IMR-90 (cell line): ENCODE measurements at regions not wholly inside any gene's neighbourhood (a gene's known extent, or its start where the extent isn't known, plus 50 kb on each side); places are given as distances from the start of the nearest gene placed in this dataset.

Experiments used
- ATAC-seq: fragments of 200-7000 bp; cut with Tn5 transposase; 2 replicates; pipeline ENCODE4 v1.9.1; 2020; ENCODE audit warnings: low read depth, mild to moderate bottlenecking, moderate library complexity
- BruUV-seq: library from RNA; stranded (reverse); fragments of 400-500 nt; replicated peaks from 2 replicates; lab custom pipeline; 2021; lab: Mats Ljungman, UMichigan
- CTCF ChIA-PET: fragments of 300-600 bp; formaldehyde crosslinking; extraction: SDS; loops from one replicate; lab custom pipeline; 2021; ENCODE audit warnings: antibody characterized with exemption; lab: Yijun Ruan, JAX
- POLR2A ChIA-PET: fragments of 300-600 bp; sonication (Branson Sonifier 250); formaldehyde crosslinking; loops from one replicate; lab custom pipeline; 2022; ENCODE audit warnings: antibody characterized with exemption; ENCODE audit not compliant: unreplicated experiment; lab: Charles Lee
- DNase-seq: peaks from one replicate; pipeline ENCODE4 v3.0.0; 2013
- H2AFZ ChIP-seq: replicated peaks from 2 replicates; pipeline ENCODE3; 2013; ENCODE audit warnings: low read length, mild to moderate bottlenecking; ENCODE audit not compliant: poor library complexity
- H2AK5ac ChIP-seq: 2 replicates; pipeline ENCODE4 v1.6.1; 2013; ENCODE audit warnings: low read depth, low read length, inconsistent platforms
- H2AK9ac ChIP-seq: replicated peaks from 2 replicates; pipeline ENCODE3; 2013; ENCODE audit warnings: mild to moderate bottlenecking, low read depth, low read length, moderate library complexity; ENCODE audit not compliant: poor library complexity
- H2BK120ac ChIP-seq: 2 replicates; pipeline ENCODE4 v1.6.1; 2013; ENCODE audit warnings: low read depth, low read length, inconsistent platforms
- H2BK15ac ChIP-seq: 3 replicates; pipeline ENCODE4 v1.6.1; 2013; ENCODE audit warnings: low read depth, low read length, inconsistent platforms
- H2BK20ac ChIP-seq: 2 replicates; pipeline ENCODE4 v1.6.1; 2013; ENCODE audit warnings: low read depth, mild to moderate bottlenecking, inconsistent platforms, low read length, moderate library complexity
- H2BK5ac ChIP-seq: 2 replicates; pipeline ENCODE4 v1.6.1; 2013; ENCODE audit warnings: mild to moderate bottlenecking, low read depth, low read length, inconsistent platforms; ENCODE audit not compliant: poor library complexity, severe bottlenecking
- H3K14ac ChIP-seq: replicated peaks from 2 replicates; pipeline ENCODE4 v1.6.1; 2013; ENCODE audit warnings: low read depth, low read length, inconsistent platforms
- H3K18ac ChIP-seq: 2 replicates; pipeline ENCODE4 v1.6.1; 2013; ENCODE audit warnings: low read depth, low read length, control low read depth
- H3K23ac ChIP-seq: 2 replicates; pipeline ENCODE4 v1.6.1; 2013; ENCODE audit warnings: low read depth, low read length, inconsistent platforms
- H3K27ac ChIP-seq: 2 replicates; pipeline ENCODE4 v1.5.1; 2013; ENCODE audit warnings: mild to moderate bottlenecking, control low read depth, low read length; ENCODE audit not compliant: insufficient read depth
- H3K27me3 ChIP-seq: 2 replicates; pipeline ENCODE4 v1.6.1; 2013; ENCODE audit warnings: low read length; ENCODE audit not compliant: control insufficient read depth, insufficient read depth
- H3K36me3 ChIP-seq: 2 replicates; pipeline ENCODE4 v1.6.1; 2013; ENCODE audit warnings: low read length, mixed read lengths; ENCODE audit not compliant: control insufficient read depth, insufficient read depth
- H3K4ac ChIP-seq: 2 replicates; pipeline ENCODE4 v1.6.1; 2013; ENCODE audit warnings: low read depth, low read length, inconsistent platforms
- H3K4me1 ChIP-seq: 2 replicates; pipeline ENCODE4 v1.6.1; 2013; ENCODE audit warnings: low read length, mixed read lengths; ENCODE audit not compliant: control insufficient read depth, insufficient read depth
- H3K4me2 ChIP-seq: 2 replicates; pipeline ENCODE4 v1.6.1; 2013; ENCODE audit warnings: low read depth, mild to moderate bottlenecking, control low read depth, low read length, moderate library complexity
- H3K4me3 ChIP-seq: 2 replicates; pipeline ENCODE4 v1.5.1; 2013; ENCODE audit warnings: low read depth, mild to moderate bottlenecking, control low read depth, low read length, moderate library complexity; ENCODE audit not compliant: insufficient read depth
- H3K56ac ChIP-seq: 2 replicates; pipeline ENCODE4 v1.6.1; 2013; ENCODE audit warnings: low read length, inconsistent platforms; ENCODE audit not compliant: insufficient read depth; ENCODE audit errors: extremely low read depth
- H3K79me1 ChIP-seq, 2 experiments: 2 replicates each; pipeline ENCODE4 v1.6.1; 2013; ENCODE audit warnings: low read length in 2 of 2, inconsistent platforms in 1 of 2, low read depth in 1 of 2
- H3K9ac ChIP-seq: 2 replicates; pipeline ENCODE4 v1.6.1; 2013; ENCODE audit warnings: low read depth, low read length, control low read depth
- H3K9me1 ChIP-seq: 2 replicates; pipeline ENCODE4 v1.6.1; 2013; ENCODE audit warnings: low read length, inconsistent platforms; ENCODE audit not compliant: insufficient read depth
- H3K9me3 ChIP-seq: 2 replicates; pipeline ENCODE4 v1.6.1; 2013; ENCODE audit warnings: low read length; ENCODE audit not compliant: control insufficient read depth, insufficient read depth
- H4K20me1 ChIP-seq: 2 replicates; pipeline ENCODE4 v1.6.1; 2013; ENCODE audit warnings: low read length, inconsistent platforms; ENCODE audit not compliant: insufficient read depth
- H4K5ac ChIP-seq: 2 replicates; pipeline ENCODE4 v1.6.1; 2013; ENCODE audit warnings: mild to moderate bottlenecking, low read depth, low read length, control low read depth
- H4K8ac ChIP-seq, 2 experiments: 2 replicates each; pipeline ENCODE4 v1.6.1; 2013; ENCODE audit warnings: low read depth in 2 of 2, low read length in 2 of 2, control low read depth in 1 of 2, inconsistent platforms in 1 of 2
- H4K91ac ChIP-seq: 2 replicates; pipeline ENCODE4 v1.6.1; 2013; ENCODE audit warnings: low read depth, low read length, inconsistent platforms; ENCODE audit not compliant: insufficient read depth
- CEBPB ChIP-seq: IDR thresholded peaks from 2 replicates; pipeline ENCODE4 v1.6.1; 2012; ENCODE audit warnings: low read depth, low read length, improper control_type of control experiment
- CTCF ChIP-seq: conservative IDR thresholded peaks from 2 replicates; pipeline ENCODE4 v1.5.1; 2012; ENCODE audit warnings: mild to moderate bottlenecking, low read depth, low read length, improper control_type of control experiment
- ELK1 ChIP-seq: fragments of 150-350 bp; IDR thresholded peaks from 2 replicates; pipeline ENCODE4 v1.6.1; 2016; ENCODE audit warnings: low read depth, mild to moderate bottlenecking, low read length, moderate library complexity, borderline replicate concordance
- FOS ChIP-seq: fragments of 150-350 bp; IDR thresholded peaks from 2 replicates; pipeline ENCODE4 v1.6.1; 2016; ENCODE audit warnings: low read depth, low read length
- MAFK ChIP-seq: IDR thresholded peaks from 2 replicates; pipeline ENCODE4 v1.6.1; 2012; ENCODE audit warnings: low read depth, low read length, improper control_type of control experiment
- MAZ ChIP-seq: IDR thresholded peaks from 2 replicates; pipeline ENCODE4 v1.6.1; 2012; ENCODE audit warnings: low read depth, mild to moderate bottlenecking, low read length, improper control_type of control experiment, moderate library complexity, borderline replicate concordance
- NFE2L2 ChIP-seq: fragments of 150-350 bp; IDR thresholded peaks from 2 replicates; pipeline ENCODE4 v1.6.1; 2016; ENCODE audit warnings: low read depth, mild to moderate bottlenecking, low read length
- RAD21 ChIP-seq: IDR thresholded peaks from 2 replicates; pipeline ENCODE4 v1.6.1; 2012; ENCODE audit warnings: low read length, improper control_type of control experiment
- RCOR1 ChIP-seq: IDR thresholded peaks from 2 replicates; pipeline ENCODE4 v1.6.1; 2012; ENCODE audit warnings: mild to moderate bottlenecking, low read length, improper control_type of control experiment; ENCODE audit not compliant: insufficient replicate concordance
- USF2 ChIP-seq: fragments of 150-350 bp; IDR thresholded peaks from 2 replicates; pipeline ENCODE4 v1.6.1; 2017; ENCODE audit warnings: mild to moderate bottlenecking, antibody characterized with exemption, low read length, low read depth
- WGBS, 2 experiments: methylation state at CpG; one replicate each; pipeline versions ENCODE4 v1.1.5 to v1.1.7; 2013; ENCODE audit warnings: missing lambda C conversion rate in 2 of 2; ENCODE audit not compliant: insufficient read length in 1 of 2; ENCODE audit errors: extremely low coverage in 2 of 2; 5-methylcytosine and 5-hydroxymethylcytosine counted together
- dilution Hi-C: fragments of 300-500 bp; cut with HindIII; formaldehyde crosslinking; loops from one replicate; pipeline ENCODE4 v1.14.3; 2018; ENCODE audit warnings: low sequenced_read_pairs; ENCODE audit not compliant: unreplicated experiment
- in situ Hi-C: fragments of 300-500 bp; cut with MboI; formaldehyde crosslinking; loops from 3 replicates; pipeline ENCODE4 v1.14.3; 2019; ENCODE audit warnings: low sequenced_read_pairs, inconsistent platforms, mixed read lengths
- intact Hi-C: fragments of 100-400 bp; cut with micrococcal nuclease; formaldehyde crosslinking; loops from 2 replicates; pipeline ENCODE4 v1.10.0; 2022

GRCh38 chr5:1707467-1707866, 92.2 kb downstream of the MRPL36 start:
- Histone ChIP-seq H2AFZ (no peak overlapping the region), H3K4me2 (no peak overlapping the region), H4K20me1 (no peaks in the 10 kb centered on the region), H3K4ac (no peak overlapping the region), H4K5ac (no peak overlapping the region), H2AK9ac (no peak overlapping the region), H3K27ac (no peak overlapping the region), H2BK120ac (no peak overlapping the region), H3K36me3 (no peaks in the 10 kb centered on the region), H3K14ac (no peak overlapping the region), H3K4me3 (no peak overlapping the region), H3K27me3 (peaks cover 5% of the 10 kb centered on the region; the same call in 1 of the 2 replicates), H3K9me1 (no peaks in the 10 kb centered on the region), H3K56ac (no peak overlapping the region), H2BK15ac (no peak overlapping the region), H3K9ac (no peak overlapping the region), H3K9me3 (no peaks in the 10 kb centered on the region), H2BK20ac (no peak overlapping the region), H2AK5ac (no peak overlapping the region), H4K91ac (no peak overlapping the region), H2BK5ac (no peak overlapping the region), H4K8ac (no peak overlapping the region), H3K23ac (no peak overlapping the region), H3K4me1 (no peaks in the 10 kb centered on the region), H3K79me1 (no peaks in the 10 kb centered on the region), H3K18ac (no peak overlapping the region)
- no peak for TF ChIP-seq CTCF
- no peak for TF ChIP-seq NFE2L2
- no peak for TF ChIP-seq MAFK
- no peak for TF ChIP-seq ELK1
- no peak for TF ChIP-seq CEBPB
- TF ChIP-seq FOS: no peak
- TF ChIP-seq USF2: no peak
- TF ChIP-seq MAZ: no peak
- no peak for TF ChIP-seq RCOR1
- no peak for TF ChIP-seq RAD21
- no peak for ATAC-seq
- DNase-seq: no peak
- intact Hi-C loops: no loop called here
- ChIA-PET CTCF (no interaction called here), POLR2A (no interaction called here)
- in situ Hi-C loops: no loop called here
- no CpG with 5 or more reads among the region's 10 CpGs for WGBS, 2 experiments
- no TSS peak for BruUV-seq
- dilution Hi-C loops: no loop called here
